ENCODE measurements at regions not wholly inside any gene's neighbourhood (a gene's known extent, or its start where the extent isn't known, plus 50 kb on each side); places are given as distances from the start of the nearest gene placed in this dataset.
A peak's percentile ranks its signal among the peaks of the same experiment; 100 is the strongest.

DNA sequence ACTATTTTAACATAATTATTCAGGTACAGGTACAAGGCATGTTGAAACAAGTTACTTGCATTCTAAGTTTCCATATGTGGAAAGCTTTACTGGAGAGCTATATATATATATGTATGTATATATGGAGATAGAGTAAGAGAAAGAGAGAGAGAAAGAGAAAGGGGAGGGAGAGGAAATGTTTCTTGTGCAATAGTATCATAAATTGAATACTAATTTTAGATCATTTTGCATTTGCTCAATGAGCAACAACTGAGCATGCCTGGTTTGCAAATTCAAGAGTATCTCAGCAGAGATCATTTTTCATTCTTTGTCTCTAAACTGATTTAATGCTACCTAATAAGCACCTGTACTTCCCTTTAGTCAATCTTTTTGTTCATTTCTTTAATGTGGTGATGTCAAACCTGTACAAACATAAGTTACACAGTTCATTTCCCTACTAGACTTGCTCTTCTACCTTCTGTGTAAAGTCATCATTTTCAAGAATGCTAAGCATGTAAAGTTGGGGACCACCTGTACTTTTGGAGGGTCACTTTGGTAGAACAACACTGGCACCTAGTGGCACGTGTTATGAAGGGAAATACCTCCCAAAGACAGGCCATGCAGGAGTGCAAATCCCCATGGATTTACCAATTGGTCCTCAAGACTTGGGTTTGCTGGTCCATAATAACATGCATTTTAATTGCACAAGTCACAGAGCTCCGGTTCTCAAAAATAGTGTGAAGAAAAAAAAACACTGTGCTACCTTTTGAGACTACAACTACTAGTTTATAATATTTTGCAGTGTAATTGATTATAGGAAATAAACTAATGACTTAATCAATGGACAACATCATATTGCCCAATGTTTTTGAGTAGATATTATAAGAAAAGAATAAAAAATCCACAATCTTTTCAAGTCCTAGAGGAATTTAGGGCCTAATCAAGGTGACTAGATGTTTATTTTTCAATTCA, 431.2 kb upstream of the IGFBP3 start:
- Histone ChIP-seq H3K4me1 (no peaks in the 10 kb centered on the region), H3K4me3 (no peak overlapping the region), H3K9me3 (no peaks in the 10 kb centered on the region), H3K27me3 (no peaks in the 10 kb centered on the region), H3K27ac (no peak overlapping the region), H3K36me3 (no peaks in the 10 kb centered on the region)
- no peak for TF ChIP-seq EP300 (IDR thresholded peaks at IDR 0.05)
- TF ChIP-seq, protein P1, sequence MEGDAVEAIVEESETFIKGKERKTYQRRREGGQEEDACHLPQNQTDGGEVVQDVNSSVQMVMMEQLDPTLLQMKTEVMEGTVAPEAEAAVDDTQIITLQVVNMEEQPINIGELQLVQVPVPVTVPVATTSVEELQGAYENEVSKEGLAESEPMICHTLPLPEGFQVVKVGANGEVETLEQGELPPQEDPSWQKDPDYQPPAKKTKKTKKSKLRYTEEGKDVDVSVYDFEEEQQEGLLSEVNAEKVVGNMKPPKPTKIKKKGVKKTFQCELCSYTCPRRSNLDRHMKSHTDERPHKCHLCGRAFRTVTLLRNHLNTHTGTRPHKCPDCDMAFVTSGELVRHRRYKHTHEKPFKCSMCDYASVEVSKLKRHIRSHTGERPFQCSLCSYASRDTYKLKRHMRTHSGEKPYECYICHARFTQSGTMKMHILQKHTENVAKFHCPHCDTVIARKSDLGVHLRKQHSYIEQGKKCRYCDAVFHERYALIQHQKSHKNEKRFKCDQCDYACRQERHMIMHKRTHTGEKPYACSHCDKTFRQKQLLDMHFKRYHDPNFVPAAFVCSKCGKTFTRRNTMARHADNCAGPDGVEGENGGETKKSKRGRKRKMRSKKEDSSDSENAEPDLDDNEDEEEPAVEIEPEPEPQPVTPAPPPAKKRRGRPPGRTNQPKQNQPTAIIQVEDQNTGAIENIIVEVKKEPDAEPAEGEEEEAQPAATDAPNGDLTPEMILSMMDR (IDR thresholded peaks at IDR 0.05) = peak in 2 of 5 experiments; percentile 7 to 56
- DNase-seq (ENCODE audit: low spot score in 2 of 2) = peak in 1 of 2 donors; percentile 49
- WGBS, 2 donors = 14 to 16% methylated on average over 2 of the region's 2 CpGs

DNA sequence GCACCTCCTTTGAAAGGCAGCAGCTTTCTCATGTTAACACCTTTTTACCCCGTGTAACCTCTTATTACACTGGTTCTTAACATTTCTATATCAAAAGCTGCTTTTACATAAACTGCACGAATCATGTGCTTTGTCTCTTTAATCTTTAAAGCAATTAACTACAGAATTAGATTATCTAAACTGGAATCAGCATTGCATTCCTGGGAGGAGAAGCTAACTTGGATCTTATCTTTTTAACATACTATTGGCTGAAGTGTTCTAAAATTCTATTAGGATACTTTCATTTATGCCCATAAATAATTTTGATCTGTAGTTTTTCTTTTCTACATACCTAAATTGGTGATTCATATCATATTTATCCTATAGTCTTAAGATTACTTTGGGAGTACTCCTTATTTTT, 428.4 kb upstream of the IGFBP3 start:
- Histone ChIP-seq H3K27me3 (no peaks in the 10 kb centered on the region), H3K27ac (no peak overlapping the region), H3K9me3 (no peaks in the 10 kb centered on the region), H3K36me3 (no peaks in the 10 kb centered on the region), H3K4me1 (no peaks in the 10 kb centered on the region), H3K4me3 (no peak overlapping the region)
- no peak for TF ChIP-seq POLR2A (IDR thresholded peaks at IDR 0.05)
- TF ChIP-seq EP300 (IDR thresholded peaks at IDR 0.05) = no peak
- TF ChIP-seq, protein P1 (IDR thresholded peaks at IDR 0.05) = no peak
- 49 to 51% methylated on average over 2 of the region's 2 CpGs for WGBS, 2 donors
- DNase-seq (ENCODE audit: low spot score in 2 of 2) = no peak

DNA sequence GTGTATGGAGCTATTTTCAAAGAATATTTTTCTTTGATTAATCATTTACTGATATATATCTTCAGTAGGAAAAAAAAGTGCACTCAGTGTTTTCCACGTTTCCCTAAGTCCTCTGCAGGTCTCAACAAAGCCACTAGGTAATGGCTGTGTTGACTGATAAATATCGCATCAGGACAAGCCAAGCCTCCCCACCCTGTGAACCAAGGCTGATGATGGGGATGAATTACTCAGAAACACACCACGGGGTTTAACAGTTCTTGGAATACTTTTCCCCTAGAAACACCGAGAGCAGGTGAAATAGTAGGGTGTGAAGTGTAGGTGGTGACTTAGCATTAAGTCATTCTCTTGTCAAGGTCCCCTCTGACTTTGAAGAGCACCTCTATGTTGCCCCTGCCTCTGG, 423.5 kb upstream of the IGFBP3 start:
- Histone ChIP-seq H3K4me3 (no peak overlapping the region), H3K9me3 (no peaks in the 10 kb centered on the region), H3K27ac (no peak overlapping the region), H3K36me3 (no peaks in the 10 kb centered on the region), H3K27me3 (no peaks in the 10 kb centered on the region), H3K4me1 (no peaks in the 10 kb centered on the region)
- TF ChIP-seq POLR2A (IDR thresholded peaks at IDR 0.05) (no peak), EP300 (IDR thresholded peaks at IDR 0.05) (no peak)
- TF ChIP-seq, protein P1 (IDR thresholded peaks at IDR 0.05) = no peak
- WGBS, 2 donors = 89 to 90% methylated on average over 4 of the region's 4 CpGs
- no peak for DNase-seq (ENCODE audit: low spot score in 2 of 2)

DNA sequence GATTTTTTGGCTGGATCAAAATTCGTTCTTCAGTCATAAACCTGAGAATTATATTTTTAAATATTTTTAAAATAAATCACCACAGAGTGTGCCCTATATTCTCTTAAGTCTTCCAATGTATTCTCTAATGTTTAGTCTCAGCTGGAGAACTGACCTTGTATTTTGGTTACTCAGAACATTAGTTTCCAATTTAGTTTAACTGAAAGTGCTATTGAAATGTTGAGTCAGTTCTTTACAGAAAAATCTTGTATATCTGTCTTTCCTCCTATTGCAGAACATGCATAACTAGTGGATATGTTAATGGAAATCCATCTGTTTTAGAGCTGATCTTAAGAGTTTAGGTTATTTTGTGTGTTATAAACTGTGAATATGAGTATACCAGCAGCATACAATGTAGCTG, 422.7 kb upstream of the IGFBP3 start:
- Histone ChIP-seq H3K36me3 (no peaks in the 10 kb centered on the region), H3K4me1 (no peaks in the 10 kb centered on the region), H3K27me3 (no peaks in the 10 kb centered on the region), H3K4me3 (no peak overlapping the region), H3K9me3 (no peaks in the 10 kb centered on the region), H3K27ac (no peak overlapping the region)
- no peak for DNase-seq (ENCODE audit: low spot score in 2 of 2)
- 80 to 83% methylated on average over 1 of the region's 1 CpG for WGBS, 2 donors
- TF ChIP-seq POLR2A (IDR thresholded peaks at IDR 0.05) (no peak), EP300 (IDR thresholded peaks at IDR 0.05) (no peak)
- TF ChIP-seq, protein P1 (IDR thresholded peaks at IDR 0.05) = no peak

DNA sequence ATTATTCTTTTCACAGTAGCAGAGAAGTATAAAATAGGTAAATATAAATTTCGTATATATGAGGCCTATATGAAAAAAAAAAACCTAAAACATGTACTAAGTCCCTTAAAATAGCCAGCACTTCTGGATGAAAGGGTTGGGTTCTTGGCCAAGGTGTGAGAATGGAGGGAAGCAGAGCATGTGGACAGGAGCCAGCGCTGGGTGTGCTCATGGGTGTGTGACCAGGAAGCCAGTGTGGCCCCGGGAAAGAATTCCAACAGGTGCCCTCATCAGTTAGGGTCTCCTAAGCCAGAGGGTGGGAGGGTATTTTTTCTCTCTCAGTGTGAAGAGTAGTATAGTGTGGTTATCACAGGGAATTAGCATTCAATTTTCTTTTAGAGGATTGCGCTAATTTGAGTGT, 401.9 kb upstream of the IGFBP3 start:
- no peaks in the 10 kb centered on the region for H3K36me3 ChIP-seq
- no peak for TF ChIP-seq POLR2A (IDR thresholded peaks at IDR 0.05)
- TF ChIP-seq EP300 (IDR thresholded peaks at IDR 0.05) = no peak
- TF ChIP-seq, protein P1 (IDR thresholded peaks at IDR 0.05) = no peak
- H3K9me3 ChIP-seq = peaks cover 0 to 4% (median 0%) of the 10 kb centered on the region in 4 donors
- H3K27me3 ChIP-seq = no peaks in the 10 kb centered on the region
- H3K4me1 ChIP-seq = no peaks in the 10 kb centered on the region
- H3K27ac ChIP-seq = no peak overlapping the region
- no peak for DNase-seq (ENCODE audit: low spot score in 2 of 2)
- H3K4me3 ChIP-seq = no peak overlapping the region
- WGBS, 2 donors = 79 to 88% methylated on average over 4 of the region's 4 CpGs
